Cardiac fibroblast (primary cell): ENCODE measurements at regions not wholly inside any gene's neighbourhood (a gene's known extent, or its start where the extent isn't known, plus 50 kb on each side); places are given as distances from the start of the nearest gene placed in this dataset.

ENCODE experiments used
- DNase-seq, 2 donors: peaks; one replicate each; pipeline versions ENCODE4 v3.0.0 to v3.0.0-alpha.2; 2010; ENCODE audit warnings: low read depth in 2 of 2
- H3K4me3 ChIP-seq, 2 donors: replicated peaks in 1 of 2; 1 replicate in 1 of 2; 2 replicates in 1 of 2; pipeline ENCODE4 v1.5.1; 2011; ENCODE audit warnings: low read depth in 2 of 2, low read length in 2 of 2, mild to moderate bottlenecking in 2 of 2, moderate library complexity in 1 of 2
- TF ChIP-seq, protein P1 (sequence below): IDR thresholded peaks from one replicate; pipeline ENCODE4 v1.5.1; 2011; ENCODE audit warnings: low read depth, mild to moderate bottlenecking, low read length, inconsistent platforms

DNA sequence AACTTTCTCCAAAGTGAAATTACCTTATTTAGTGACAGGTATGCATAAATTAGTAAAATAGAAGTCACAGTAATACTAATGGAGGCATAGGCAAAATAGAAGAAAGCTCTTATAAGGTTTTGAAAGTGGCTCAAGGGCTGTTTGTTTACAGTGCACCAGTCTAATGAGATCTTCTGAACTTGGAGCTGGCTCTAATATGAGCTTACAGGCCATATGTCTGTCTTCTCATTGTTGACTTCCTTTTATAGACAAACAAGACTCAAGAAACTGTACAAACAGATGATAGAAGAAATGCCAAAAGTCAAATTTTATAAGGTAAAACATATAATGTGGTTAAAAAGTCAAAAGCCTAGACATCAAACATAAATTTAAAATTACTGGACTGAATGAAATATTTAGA is 207.5 kb upstream of the NEGR1 start:
- TF ChIP-seq, protein P1, sequence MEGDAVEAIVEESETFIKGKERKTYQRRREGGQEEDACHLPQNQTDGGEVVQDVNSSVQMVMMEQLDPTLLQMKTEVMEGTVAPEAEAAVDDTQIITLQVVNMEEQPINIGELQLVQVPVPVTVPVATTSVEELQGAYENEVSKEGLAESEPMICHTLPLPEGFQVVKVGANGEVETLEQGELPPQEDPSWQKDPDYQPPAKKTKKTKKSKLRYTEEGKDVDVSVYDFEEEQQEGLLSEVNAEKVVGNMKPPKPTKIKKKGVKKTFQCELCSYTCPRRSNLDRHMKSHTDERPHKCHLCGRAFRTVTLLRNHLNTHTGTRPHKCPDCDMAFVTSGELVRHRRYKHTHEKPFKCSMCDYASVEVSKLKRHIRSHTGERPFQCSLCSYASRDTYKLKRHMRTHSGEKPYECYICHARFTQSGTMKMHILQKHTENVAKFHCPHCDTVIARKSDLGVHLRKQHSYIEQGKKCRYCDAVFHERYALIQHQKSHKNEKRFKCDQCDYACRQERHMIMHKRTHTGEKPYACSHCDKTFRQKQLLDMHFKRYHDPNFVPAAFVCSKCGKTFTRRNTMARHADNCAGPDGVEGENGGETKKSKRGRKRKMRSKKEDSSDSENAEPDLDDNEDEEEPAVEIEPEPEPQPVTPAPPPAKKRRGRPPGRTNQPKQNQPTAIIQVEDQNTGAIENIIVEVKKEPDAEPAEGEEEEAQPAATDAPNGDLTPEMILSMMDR: no peak
- DNase-seq: no peak
- no peak overlapping the region for H3K4me3 ChIP-seq

DNA sequence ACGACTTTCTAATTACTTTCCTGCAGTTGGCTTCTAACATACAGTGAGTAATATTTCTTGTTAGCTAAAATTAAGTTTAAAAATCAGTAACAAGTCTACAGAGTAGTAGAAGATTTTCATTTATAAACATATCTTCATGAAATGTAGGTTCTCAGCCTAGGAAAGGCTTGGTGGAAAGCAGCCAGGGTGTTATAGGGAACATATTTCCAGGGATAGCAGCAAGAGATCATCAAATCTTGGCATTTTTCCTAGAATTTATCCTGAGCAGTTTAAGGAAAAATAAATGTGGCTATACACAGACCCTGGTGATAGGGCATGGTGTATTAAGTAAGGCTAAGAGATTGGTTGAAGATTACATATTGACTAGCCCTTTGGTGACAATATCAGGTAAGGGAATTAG is 203.5 kb upstream of the NEGR1 start:
- peak in 1 of 2 donors; percentile 5 for DNase-seq
- TF ChIP-seq, protein P1: no peak
- H3K4me3 ChIP-seq: no peak overlapping the region

DNA sequence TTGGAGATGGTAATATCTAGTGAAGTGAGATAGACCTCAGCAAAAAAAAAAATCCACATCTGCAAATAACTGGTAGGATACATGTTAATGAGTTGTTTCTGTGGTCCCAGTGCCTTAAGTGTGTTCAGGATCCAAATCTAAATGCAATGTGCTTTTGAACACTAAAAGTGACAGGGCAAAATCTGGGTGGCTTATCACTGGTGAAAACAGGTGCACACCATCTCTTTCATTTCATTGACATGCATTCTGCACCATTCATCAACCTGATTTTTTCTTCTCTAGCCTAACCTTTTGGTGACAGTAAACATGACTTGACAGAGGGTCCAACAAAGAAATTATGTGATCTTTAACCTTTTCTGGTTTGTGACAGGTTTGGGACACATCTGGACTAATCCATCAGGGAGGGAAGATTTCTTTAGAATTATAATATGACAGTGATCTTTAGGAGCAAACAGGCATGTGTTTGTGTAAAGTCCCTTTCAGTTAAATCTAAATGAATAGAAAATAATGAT is 201.6 kb upstream of the NEGR1 start:
- H3K4me3 ChIP-seq: no peak overlapping the region

DNA sequence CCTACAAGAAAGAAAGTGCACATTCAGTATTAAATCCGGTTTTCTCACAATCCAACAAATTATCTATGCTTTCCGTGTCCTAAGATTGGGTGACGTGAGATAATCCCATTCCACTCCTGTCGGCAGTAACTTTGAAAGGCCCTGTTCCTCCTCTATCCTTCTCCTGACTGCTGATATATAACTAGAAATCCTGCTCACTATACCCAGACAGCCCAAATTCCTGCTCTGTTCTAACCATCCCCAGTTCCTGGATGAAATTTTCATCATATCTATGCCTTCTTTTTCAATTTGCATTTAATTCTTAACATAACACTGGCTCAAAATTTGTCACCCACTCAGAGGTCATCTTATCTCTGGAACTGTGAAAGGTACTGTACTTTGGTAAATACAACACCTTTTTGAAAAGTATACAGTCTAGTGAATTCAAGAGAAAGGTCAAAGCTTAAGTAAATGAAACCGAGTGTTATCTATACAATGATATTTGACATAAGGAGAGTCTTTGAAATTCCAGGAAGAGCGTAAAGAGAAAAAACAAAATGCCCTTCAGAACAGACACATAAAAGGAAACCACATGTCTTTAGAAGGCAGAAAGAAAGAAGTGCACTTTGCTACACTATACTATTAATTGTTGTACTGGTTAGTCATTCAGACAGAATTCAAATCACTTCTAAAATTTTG is 200.5 kb upstream of the NEGR1 start:
- TF ChIP-seq, protein P1: no peak

More for the DNA sequence above, 201.6 kb upstream of the NEGR1 start:
- TF ChIP-seq, protein P1: no peak
- no peak for DNase-seq

DNA sequence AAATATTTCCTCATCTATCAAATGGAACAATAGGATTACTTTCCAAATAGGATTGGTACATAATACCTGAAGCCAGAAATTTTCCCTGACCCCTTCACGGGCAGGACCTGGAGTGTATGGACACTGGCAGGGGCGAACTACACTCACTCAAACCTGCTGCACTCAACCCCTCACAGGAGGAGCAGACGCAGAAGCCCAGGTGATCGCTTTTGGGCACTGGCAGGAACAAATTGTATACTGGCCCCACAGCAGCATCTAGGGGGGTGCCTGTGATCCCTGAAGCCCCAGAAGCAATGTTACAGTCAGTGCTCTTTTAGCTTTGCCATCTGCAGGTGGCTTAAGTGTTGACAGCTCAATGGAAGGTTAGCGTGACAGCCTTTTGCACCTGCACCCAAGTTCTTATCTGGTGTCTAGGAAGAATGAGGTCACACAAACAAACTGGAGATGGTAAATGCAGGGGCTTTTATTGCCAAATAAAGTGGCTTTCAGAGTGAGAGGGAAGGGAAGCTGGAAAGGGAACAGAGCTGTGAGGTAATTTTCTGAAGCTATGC is 199.2 kb upstream of the NEGR1 start:
- TF ChIP-seq, protein P1: no peak
- H3K4me3 ChIP-seq: no peak overlapping the region
- DNase-seq: no peak

More for the DNA sequence above, 200.5 kb upstream of the NEGR1 start:
- no peak for DNase-seq
- no peak overlapping the region for H3K4me3 ChIP-seq

DNA sequence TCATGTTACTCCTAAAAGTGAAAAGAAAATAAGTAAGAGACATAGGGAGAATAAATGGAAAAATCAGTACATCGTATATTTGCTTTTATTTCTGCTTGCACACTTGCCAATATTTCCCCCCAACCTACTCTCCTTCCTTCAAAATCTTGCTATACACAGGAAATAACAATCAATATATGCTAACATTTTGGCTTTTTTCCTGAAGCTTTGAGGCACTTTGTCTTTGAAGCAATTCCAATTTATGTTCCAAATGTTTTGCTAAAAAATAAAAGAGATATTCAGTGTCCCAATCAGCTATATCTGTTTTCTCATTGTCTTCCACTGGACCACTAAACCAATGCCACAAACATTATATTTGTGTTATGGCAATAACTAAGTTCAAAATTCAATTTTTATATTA is 184.0 kb upstream of the NEGR1 start:
- DNase-seq: no peak
- TF ChIP-seq, protein P1: no peak
- no peak overlapping the region for H3K4me3 ChIP-seq
